Astrocyte of the spinal cord (primary cell): ENCODE measurements at regions not wholly inside any gene's neighbourhood (a gene's known extent, or its start where the extent isn't known, plus 50 kb on each side); places are given as distances from the start of the nearest gene placed in this dataset.

Source experiments
- DNase-seq: peaks from one replicate; pipeline ENCODE4 v3.0.0; 2011; ENCODE audit warnings: low read depth, low spot score
- H3K4me3 ChIP-seq: 2 replicates; pipeline ENCODE4 v1.5.1; 2011; ENCODE audit warnings: low read depth, mild to moderate bottlenecking, low read length, moderate library complexity
- in situ Hi-C: cut with HindIII; loops from 2 replicates; pipeline ENCODE4 v1.10.0; 2017; ENCODE audit warnings: low sequenced_read_pairs
- TF ChIP-seq, protein P1 (sequence below): IDR thresholded peaks from 2 replicates; pipeline ENCODE4 v1.5.1; 2012; ENCODE audit warnings: low read depth, mild to moderate bottlenecking, low read length, inconsistent platforms

DNA sequence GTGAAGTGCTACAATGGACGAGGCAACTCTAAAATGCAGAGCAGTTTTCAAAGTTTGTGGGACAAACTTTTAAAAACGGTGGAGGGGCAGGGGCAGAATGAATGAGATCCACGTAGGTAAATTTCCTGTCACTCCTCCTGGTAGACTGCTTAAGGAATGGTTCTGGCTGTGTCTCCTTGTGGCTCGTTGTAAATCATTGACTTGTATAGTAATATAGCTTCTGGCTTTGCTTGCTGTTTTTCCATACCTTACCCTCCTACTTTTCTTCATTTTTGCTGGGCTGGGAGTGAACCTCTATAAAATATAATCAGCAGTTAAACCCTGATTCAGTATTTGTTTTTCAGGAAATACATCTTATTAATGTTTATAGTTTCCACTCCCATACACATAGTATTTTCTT, 235.7 kb downstream of the TUSC1 start:
- TF ChIP-seq, protein P1, sequence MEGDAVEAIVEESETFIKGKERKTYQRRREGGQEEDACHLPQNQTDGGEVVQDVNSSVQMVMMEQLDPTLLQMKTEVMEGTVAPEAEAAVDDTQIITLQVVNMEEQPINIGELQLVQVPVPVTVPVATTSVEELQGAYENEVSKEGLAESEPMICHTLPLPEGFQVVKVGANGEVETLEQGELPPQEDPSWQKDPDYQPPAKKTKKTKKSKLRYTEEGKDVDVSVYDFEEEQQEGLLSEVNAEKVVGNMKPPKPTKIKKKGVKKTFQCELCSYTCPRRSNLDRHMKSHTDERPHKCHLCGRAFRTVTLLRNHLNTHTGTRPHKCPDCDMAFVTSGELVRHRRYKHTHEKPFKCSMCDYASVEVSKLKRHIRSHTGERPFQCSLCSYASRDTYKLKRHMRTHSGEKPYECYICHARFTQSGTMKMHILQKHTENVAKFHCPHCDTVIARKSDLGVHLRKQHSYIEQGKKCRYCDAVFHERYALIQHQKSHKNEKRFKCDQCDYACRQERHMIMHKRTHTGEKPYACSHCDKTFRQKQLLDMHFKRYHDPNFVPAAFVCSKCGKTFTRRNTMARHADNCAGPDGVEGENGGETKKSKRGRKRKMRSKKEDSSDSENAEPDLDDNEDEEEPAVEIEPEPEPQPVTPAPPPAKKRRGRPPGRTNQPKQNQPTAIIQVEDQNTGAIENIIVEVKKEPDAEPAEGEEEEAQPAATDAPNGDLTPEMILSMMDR, result no peak
- DNase-seq, result no peak
- no peak overlapping the region for H3K4me3 ChIP-seq
- in situ Hi-C loops, result no loop called here

DNA sequence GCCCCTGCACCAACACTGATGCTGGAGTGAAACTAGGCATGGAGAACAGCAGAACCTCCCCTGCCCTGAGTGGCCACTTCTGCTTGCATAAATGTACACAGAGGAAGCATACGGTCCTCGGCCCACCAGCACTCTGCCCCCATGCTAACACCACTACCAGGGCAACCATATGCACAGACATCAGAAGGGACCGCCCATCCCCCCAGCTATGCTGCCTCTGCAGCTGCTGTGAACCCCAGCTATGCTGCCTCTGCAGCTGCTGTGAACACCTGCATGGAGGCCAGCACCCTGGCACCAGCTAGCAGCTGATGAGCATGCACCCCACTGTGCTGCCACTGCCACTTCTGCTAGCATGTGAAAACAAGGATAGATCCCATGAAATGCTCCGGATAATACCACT, 250.3 kb downstream of the TUSC1 start:
- in situ Hi-C loops, result no loop called here
- TF ChIP-seq, protein P1, result no peak
- no peak for DNase-seq

DNA sequence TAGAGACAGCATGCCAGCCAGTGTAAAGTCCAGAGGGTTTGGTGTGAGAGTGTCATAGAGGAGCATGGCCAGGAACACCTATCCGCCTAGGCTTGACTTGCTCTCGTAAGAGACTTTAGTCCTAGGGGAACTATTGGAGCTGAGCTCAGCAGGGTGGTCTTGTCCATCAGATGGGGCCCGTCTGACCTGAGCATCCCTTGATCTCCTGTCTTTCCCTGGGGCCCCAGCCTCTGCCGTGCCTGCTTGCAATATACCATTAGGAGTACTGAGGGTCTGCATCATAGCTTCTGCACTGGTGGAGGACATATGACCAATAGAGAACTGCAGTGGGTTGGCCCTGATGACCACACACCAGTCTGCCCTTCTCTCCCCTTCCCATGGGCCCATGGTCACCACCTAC, 251.0 kb downstream of the TUSC1 start:
- no peak for DNase-seq
- TF ChIP-seq, protein P1, result no peak
- in situ Hi-C loops, result no loop called here
- H3K4me3 ChIP-seq, result no peak overlapping the region

More for the DNA sequence above, 250.3 kb downstream of the TUSC1 start:
- H3K4me3 ChIP-seq, result no peak overlapping the region

DNA sequence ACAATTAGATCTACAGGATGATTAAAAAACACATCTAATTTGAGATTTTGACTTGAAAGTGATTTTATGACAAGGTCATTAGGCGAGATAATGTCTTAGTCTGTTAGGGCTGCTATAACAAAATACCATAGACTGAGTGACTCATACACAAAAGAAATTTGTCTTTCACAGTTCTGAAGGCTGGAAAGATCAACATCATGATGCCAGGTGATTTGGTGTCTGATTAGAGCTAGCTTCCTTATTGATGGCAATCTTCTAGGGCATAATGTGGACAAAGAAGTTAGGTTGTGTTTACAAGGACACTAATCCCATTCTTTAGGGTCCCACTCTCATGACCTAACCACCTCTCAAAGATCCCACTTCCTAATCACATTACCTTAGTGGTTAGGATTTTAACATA, 256.7 kb downstream of the TUSC1 start:
- no peak overlapping the region for H3K4me3 ChIP-seq
- in situ Hi-C loops, result no loop called here
- TF ChIP-seq, protein P1, result no peak
- DNase-seq, result no peak

DNA sequence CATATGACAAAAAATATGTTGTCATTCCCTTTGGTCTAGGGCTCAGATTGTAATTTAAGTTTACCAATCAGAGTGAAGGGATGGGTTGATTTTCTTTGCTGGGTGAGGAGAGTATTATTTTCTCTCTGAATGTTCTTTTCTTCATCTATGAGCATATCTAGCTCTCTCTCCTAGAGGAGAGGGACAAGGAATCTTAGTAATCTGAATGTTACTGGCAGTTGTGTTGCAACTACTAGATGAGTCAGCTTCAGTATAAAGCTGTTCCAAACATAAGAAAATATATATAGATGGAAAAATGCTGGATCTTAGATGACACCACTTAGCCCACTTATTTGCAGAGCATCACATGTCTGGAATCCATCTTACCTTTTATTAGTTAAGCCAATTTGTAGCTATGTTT, 259.3 kb downstream of the TUSC1 start:
- DNase-seq, result peak; percentile 1
- H3K4me3 ChIP-seq, result no peak overlapping the region
- TF ChIP-seq, protein P1, result no peak
- in situ Hi-C loops, result no loop called here

DNA sequence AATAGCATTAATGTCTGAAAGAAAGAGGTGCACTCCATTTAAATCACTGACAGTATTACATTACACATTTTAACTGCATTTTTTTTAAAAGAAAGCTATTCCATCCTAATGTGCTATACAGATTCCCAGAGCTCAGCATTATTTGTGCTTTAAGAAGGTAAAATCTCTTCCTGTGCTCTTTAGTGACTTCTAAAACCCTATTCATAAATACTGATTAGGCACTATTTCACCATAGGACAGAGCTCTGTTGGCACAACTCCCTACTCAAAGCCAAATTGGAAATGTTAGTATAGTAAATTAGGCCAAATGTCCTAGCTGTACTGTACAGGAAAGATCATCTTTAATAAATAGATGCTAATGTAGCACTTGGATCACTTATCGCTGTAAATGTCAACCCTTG, 262.5 kb downstream of the TUSC1 start:
- TF ChIP-seq, protein P1, result no peak
- DNase-seq, result no peak
- no peak overlapping the region for H3K4me3 ChIP-seq
- in situ Hi-C loops, result no loop called here

DNA sequence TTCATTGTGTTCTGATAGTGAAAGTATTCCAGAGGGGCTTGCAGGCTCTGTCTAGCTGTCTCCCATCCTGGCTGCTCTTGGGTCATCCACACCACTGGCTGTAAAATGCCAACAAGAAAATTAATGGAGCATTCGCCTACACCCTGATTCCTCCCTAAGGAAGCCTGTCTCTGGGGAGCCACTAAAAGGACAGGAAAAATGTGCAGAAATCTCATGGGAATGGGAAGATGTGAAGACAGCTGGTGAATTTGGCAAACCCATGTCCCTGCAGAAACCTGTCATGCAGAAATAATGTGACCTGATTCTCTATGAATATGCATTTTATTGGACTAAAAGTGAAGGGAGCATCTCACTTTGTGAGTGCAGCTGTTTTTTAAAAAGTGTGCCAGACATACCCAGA, 265.6 kb downstream of the TUSC1 start:
- no peak for DNase-seq
- H3K4me3 ChIP-seq, result no peak overlapping the region
- TF ChIP-seq, protein P1, result no peak
- in situ Hi-C loops, result no loop called here
